SK-N-SH (cell line): ENCODE measurements at regions not wholly inside any gene's neighbourhood (a gene's known extent, or its start where the extent isn't known, plus 50 kb on each side); places are given as distances from the start of the nearest gene placed in this dataset.
A peak's percentile ranks its signal among the peaks of the same experiment; 100 is the strongest.

Experiments
- CTCF ChIA-PET: fragments of 300-600, 350-600 bp; formaldehyde crosslinking; extraction: SDS; loops from one replicate; lab custom pipeline; 2021; lab: Yijun Ruan, JAX
- POLR2A ChIA-PET: fragments of 350-600 bp; sonication (Branson Sonifier 250); formaldehyde crosslinking; extraction: SDS; loops from one replicate; lab custom pipeline; 2020; ENCODE audit warnings: antibody characterized with exemption, inconsistent platforms; lab: Yijun Ruan, JAX
- DNase-seq: peaks from one replicate; pipeline ENCODE4 v3.0.0; 2012
- H2AFZ ChIP-seq: fragments of 200-600 bp; sonication (generic); 2 replicates; pipeline ENCODE4 v1.8.1; 2016; ENCODE audit warnings: antibody characterized with exemption, mild to moderate bottlenecking, low read depth
- H3F3A ChIP-seq: fragments of 200-600 bp; sonication (generic); replicated peaks from 2 replicates; pipeline ENCODE3; 2016; ENCODE audit warnings: antibody characterized with exemption, mild to moderate bottlenecking; ENCODE audit not compliant: insufficient read depth
- H3K27ac ChIP-seq, 2 experiments: fragments of 200-500 bp in 1 of 2; fragments of 200-600 bp in 1 of 2; sonication (Bioruptor generic) in 1 of 2; sonication (generic), shearing (Covaris generic) in 1 of 2; 2 replicates each; pipeline versions ENCODE4 v1.5.1 to v1.6.1; 2014 to 2016; ENCODE audit warnings: low read depth in 2 of 2, inconsistent platforms in 1 of 2, low read length in 1 of 2, mild to moderate bottlenecking in 1 of 2, mixed read lengths in 1 of 2
- H3K27me3 ChIP-seq: fragments of 200-600 bp; sonication (generic), shearing (Covaris generic); 2 replicates; pipeline ENCODE4 v1.6.1; 2016; ENCODE audit warnings: mixed run types; ENCODE audit not compliant: insufficient read depth
- H3K36me3 ChIP-seq, 2 experiments: fragments of 200-500 bp in 1 of 2; fragments of 200-600 bp in 1 of 2; sonication (Bioruptor generic) in 1 of 2; sonication (generic) in 1 of 2; replicated peaks in 1 of 2; 2 replicates each; pipeline versions ENCODE3 to v1.5.1; 2014 to 2016; ENCODE audit warnings: low read length in 1 of 2, mild to moderate bottlenecking in 1 of 2; ENCODE audit not compliant: insufficient read depth in 2 of 2, control insufficient read depth in 1 of 2
- H3K4me1 ChIP-seq, 2 experiments: fragments of 200-500 bp in 1 of 2; fragments of 200-600 bp in 1 of 2; sonication (Bioruptor generic) in 1 of 2; sonication (generic), shearing (Covaris generic) in 1 of 2; 2 replicates each; pipeline versions ENCODE4 v1.5.1 to v1.6.1; 2014 to 2016; ENCODE audit warnings: low read depth in 1 of 2, low read length in 1 of 2, mixed run types in 1 of 2; ENCODE audit not compliant: insufficient read depth in 2 of 2, control insufficient read depth in 1 of 2
- H3K4me2 ChIP-seq: fragments of 200-600 bp; sonication (generic), shearing (Covaris generic); 2 replicates; pipeline ENCODE4 v1.6.1; 2017; ENCODE audit warnings: mixed run types
- H3K4me3 ChIP-seq, 2 experiments: fragments of 200-500 bp in 1 of 2; fragments of 200-600 bp in 1 of 2; sonication (Bioruptor generic) in 1 of 2; sonication (generic), shearing (Covaris generic) in 1 of 2; 2 replicates each; pipeline versions ENCODE4 v1.5.1 to v1.8.1; 2014 to 2016; ENCODE audit warnings: low read depth in 2 of 2, inconsistent platforms in 1 of 2, low read length in 1 of 2, mild to moderate bottlenecking in 1 of 2, mixed read lengths in 1 of 2, moderate library complexity in 1 of 2
- H3K79me2 ChIP-seq: fragments of 200-600 bp; sonication (generic); 2 replicates; pipeline ENCODE4 v1.8.1; 2017; ENCODE audit warnings: mild to moderate bottlenecking; ENCODE audit not compliant: insufficient read depth
- H3K9ac ChIP-seq: fragments of 200-600 bp; sonication (generic); 2 replicates; pipeline ENCODE4 v1.6.1; 2017; ENCODE audit warnings: mixed run types
- H3K9me2 ChIP-seq: fragments of 200-600 bp; sonication (generic); 2 replicates; pipeline ENCODE4 v1.6.1; 2017; ENCODE audit warnings: mixed run types
- H3K9me3 ChIP-seq: fragments of 200-600 bp; sonication (generic); 2 replicates; pipeline ENCODE4 v1.6.1; 2017; ENCODE audit warnings: mixed run types, mild to moderate bottlenecking, moderate library complexity
- H4K20me1 ChIP-seq: fragments of 200-600 bp; sonication (generic); 2 replicates; pipeline ENCODE4 v1.6.1; 2017; ENCODE audit warnings: mild to moderate bottlenecking, mixed run types; ENCODE audit not compliant: insufficient read depth
- CHD2 ChIP-seq: fragments of 150-350 bp; IDR thresholded peaks from 2 replicates; pipeline ENCODE4 v1.6.1; 2018; ENCODE audit warnings: low read length; ENCODE audit not compliant: partially characterized antibody
- GATA2 ChIP-seq: sonication (generic); formaldehyde crosslinking; IDR thresholded peaks from 2 replicates; pipeline ENCODE4 v1.5.0; 2020; ENCODE audit warnings: mild to moderate bottlenecking, missing genetic modification reagents
- JUND ChIP-seq: IDR thresholded peaks from 2 replicates; pipeline ENCODE4 v1.4.0; 2012
- MEF2A ChIP-seq: IDR thresholded peaks from 2 replicates; pipeline ENCODE4 v1.4.0; 2012; ENCODE audit warnings: low read depth, borderline replicate concordance
- MXI1 ChIP-seq: IDR thresholded peaks from 2 replicates; pipeline ENCODE4 v1.6.1; 2012; ENCODE audit warnings: mild to moderate bottlenecking, low read depth, low read length, improper control_type of control experiment
- NRF1 ChIP-seq: IDR thresholded peaks from 2 replicates; pipeline ENCODE4 v1.6.1; 2012; ENCODE audit warnings: low read depth, mild to moderate bottlenecking, low read length
- REST ChIP-seq: IDR thresholded peaks from 2 replicates; pipeline ENCODE4 v1.6.1; 2012; ENCODE audit warnings: mild to moderate bottlenecking, low read depth, low read length, moderate library complexity
- SMC3 ChIP-seq: IDR thresholded peaks from 2 replicates; pipeline ENCODE4 v1.6.1; 2012; ENCODE audit warnings: low read depth, low read length, improper control_type of control experiment
- TCF12 ChIP-seq: IDR thresholded peaks from 2 replicates; pipeline ENCODE4 v1.4.0; 2012
- WGBS: methylation state at CpG from one replicate; pipeline ENCODE4 v1.1.6; 2017; ENCODE audit warnings: low lambda C conversion rate; 5-methylcytosine and 5-hydroxymethylcytosine counted together
- TF ChIP-seq, protein P1 (sequence below): IDR thresholded peaks from 2 replicates; pipeline ENCODE4 v1.4.0; 2012; ENCODE audit warnings: low read depth, borderline replicate concordance

DNA sequence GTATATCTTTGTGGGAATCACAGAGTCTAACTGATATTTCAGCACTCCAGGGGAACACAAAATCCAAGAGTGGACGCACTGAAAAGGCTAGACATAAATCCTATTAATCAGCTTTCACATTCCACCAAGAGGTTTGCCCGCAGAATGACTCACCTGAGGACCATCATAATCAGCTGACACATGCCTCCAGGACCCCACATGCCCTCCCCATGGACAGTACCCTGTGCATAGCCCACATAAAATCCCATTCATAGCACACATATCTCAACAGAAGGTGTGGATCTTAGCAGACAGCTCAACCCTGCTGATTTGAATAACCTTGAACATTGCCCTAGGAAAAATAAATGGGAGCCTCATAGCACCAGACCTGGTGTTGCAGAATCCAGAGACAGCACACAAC lies 246.8 kb upstream of the TENT5A start:
- H3K4me2 ChIP-seq, result no peak overlapping the region
- WGBS, result 100% methylated on average over 1 of the region's 2 CpGs
- H2AFZ ChIP-seq, result no peak overlapping the region
- no peaks in the 10 kb centered on the region for H3K27me3 ChIP-seq
- no peak for DNase-seq
- H3K9me3 ChIP-seq, result no peaks in the 10 kb centered on the region
- no peaks in the 10 kb centered on the region for H3K9me2 ChIP-seq
- peak overlapping the region in 1 of 2 experiments; percentile 96; a peak in 2 of 4 replicates for H3K27ac ChIP-seq
- no peaks in the 10 kb centered on the region for H4K20me1 ChIP-seq
- peaks cover 0 to 54% of the 10 kb centered on the region in 2 experiments; a peak in 3 of 4 replicates for H3K4me1 ChIP-seq
- POLR2A ChIA-PET, result no interaction called here
- no peaks in the 10 kb centered on the region for H3K79me2 ChIP-seq
- H3K9ac ChIP-seq, result no peak overlapping the region
- CTCF ChIA-PET, result interaction anchor here (0.6 kb wide), 1 partner anchor 1265 kb away, joined by 3 read pairs; no protein-coding TSS in a partner anchor
- H3K36me3 ChIP-seq, result no peaks in the 10 kb centered on the region
- H3K4me3 ChIP-seq, result no peak overlapping the region
- TF ChIP-seq MXI1 (no peak), REST (no peak), CHD2 (no peak), SMC3 (no peak), GATA2 (CRISPR knock-in tag) (no peak), JUND (no peak)
- TF ChIP-seq, protein P1, sequence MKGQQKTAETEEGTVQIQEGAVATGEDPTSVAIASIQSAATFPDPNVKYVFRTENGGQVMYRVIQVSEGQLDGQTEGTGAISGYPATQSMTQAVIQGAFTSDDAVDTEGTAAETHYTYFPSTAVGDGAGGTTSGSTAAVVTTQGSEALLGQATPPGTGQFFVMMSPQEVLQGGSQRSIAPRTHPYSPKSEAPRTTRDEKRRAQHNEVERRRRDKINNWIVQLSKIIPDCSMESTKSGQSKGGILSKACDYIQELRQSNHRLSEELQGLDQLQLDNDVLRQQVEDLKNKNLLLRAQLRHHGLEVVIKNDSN, result no peak
- TF ChIP-seq, all 33 proteins: peak for 0
- H3F3A ChIP-seq, result peaks cover 53% of the 10 kb centered on the region

DNA sequence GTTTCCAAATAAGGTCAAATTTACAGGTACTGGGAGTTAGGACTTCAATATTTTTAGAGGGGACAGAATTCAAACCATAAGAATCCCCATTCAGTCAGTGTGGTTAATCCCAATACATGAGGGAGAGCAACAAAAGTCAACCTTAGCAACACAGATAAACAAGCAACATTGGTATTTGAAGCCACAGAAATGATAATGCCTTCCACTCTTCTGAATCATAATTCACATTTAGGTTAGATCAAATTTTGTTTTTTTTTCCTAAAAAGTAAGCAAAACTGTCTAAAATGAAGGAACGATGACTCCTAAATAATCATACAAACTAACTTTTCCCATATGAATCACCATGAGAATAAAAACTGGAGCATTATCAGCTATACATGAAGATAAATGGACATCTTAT lies 246.0 kb upstream of the TENT5A start:
- no peaks in the 10 kb centered on the region for H3K9me2 ChIP-seq
- CTCF ChIA-PET, result no interaction called here
- no peaks in the 10 kb centered on the region for H3K79me2 ChIP-seq
- H3K4me2 ChIP-seq, result peak overlapping the region; percentile 22; the same call in 1 of the 2 replicates
- POLR2A ChIA-PET, result no interaction called here
- no peak overlapping the region for H3K4me3 ChIP-seq
- peaks cover 0 to 54% of the 10 kb centered on the region in 2 experiments; a peak in 3 of 4 replicates for H3K4me1 ChIP-seq
- no peaks in the 10 kb centered on the region for H3K27me3 ChIP-seq
- DNase-seq, result no peak
- no peak overlapping the region for H2AFZ ChIP-seq
- WGBS, result 60% methylated on average over 1 of the region's 1 CpG
- H3K9ac ChIP-seq, result peak overlapping the region; percentile 69
- peak; percentile 18; the same call in 1 of the 2 replicates for TF ChIP-seq TCF12
- TF ChIP-seq NRF1, result no peak
- TF ChIP-seq MEF2A, result 0 out of 2 replicates have a peak, but pooled peaks have one; percentile 36
- TF ChIP-seq, all 33 proteins: peak for 2
- no peaks in the 10 kb centered on the region for H3K36me3 ChIP-seq
- H3F3A ChIP-seq, result peaks cover 53% of the 10 kb centered on the region
- peak overlapping the region in 1 of 2 experiments; percentile 96; a peak in 2 of 4 replicates for H3K27ac ChIP-seq
- no peaks in the 10 kb centered on the region for H3K9me3 ChIP-seq
- no peaks in the 10 kb centered on the region for H4K20me1 ChIP-seq
